Gastroesophageal sphincter (tissue), 4 donors: ENCODE measurements at regions not wholly inside any gene's neighbourhood (a gene's known extent, or its start where the extent isn't known, plus 50 kb on each side); places are given as distances from the start of the nearest gene placed in this dataset.

ENCODE experiments used
- ATAC-seq: fragments of 150-250 bp; one replicate; pipeline ENCODE4 v1.9.1; 2016; ENCODE audit warnings: mild to moderate bottlenecking, moderate library complexity
- H3K27ac ChIP-seq, 4 donors: fragments of 200-600 bp; sonication (generic) in 3 of 4; 1 replicate in 3 of 4; 2 replicates in 1 of 4; pipeline ENCODE4 v1.5.1; 2016 to 2019
- H3K27me3 ChIP-seq: fragments of 200-600 bp; sonication (generic); one replicate; pipeline ENCODE4 v1.5.1; 2019
- H3K36me3 ChIP-seq, 2 donors: fragments of 200-600 bp; sonication (generic); one replicate each; pipeline ENCODE4 v1.5.1; 2019; ENCODE audit warnings: control low read depth in 1 of 2
- H3K4me1 ChIP-seq, 3 donors: fragments of 200-600 bp; sonication (generic); 1 replicate in 2 of 3; 2 replicates in 1 of 3; pipeline ENCODE4 v1.5.1; 2016 to 2019; ENCODE audit warnings: control low read depth in 2 of 3
- H3K4me3 ChIP-seq, 2 donors: fragments of 200-600 bp; sonication (generic); one replicate each; pipeline ENCODE4 v1.5.1; 2019; ENCODE audit warnings: mild to moderate bottlenecking in 1 of 2, moderate library complexity in 1 of 2
- H3K9me3 ChIP-seq, 3 donors: fragments of 200-600 bp; sonication (generic); one replicate each; pipeline ENCODE4 v1.5.1; 2017 to 2019; ENCODE audit warnings: control low read depth in 2 of 3
- CTCF ChIP-seq, 4 experiments: fragments of 200-600 bp in 2 of 4; fragments of 450-650 bp in 2 of 4; sonication (generic) in 1 of 4; IDR thresholded peaks; one replicate each; pipeline ENCODE4 v1.5.1; 2017 to 2019; ENCODE audit warnings: antibody characterized with exemption in 4 of 4, mild to moderate bottlenecking in 2 of 4, moderate library complexity in 2 of 4
- EP300 ChIP-seq: sonication (generic); formaldehyde crosslinking; IDR thresholded peaks from one replicate; pipeline ENCODE4 v1.6.1; 2017; ENCODE audit warnings: antibody characterized with exemption, mild to moderate bottlenecking
- POLR2A ChIP-seq, 2 donors: fragments of 450-650 bp; IDR thresholded peaks; one replicate each; pipeline ENCODE4 v1.6.1; 2017; ENCODE audit warnings: antibody characterized with exemption in 2 of 2, mild to moderate bottlenecking in 2 of 2, moderate library complexity in 1 of 2
- POLR2AphosphoS5 ChIP-seq: sonication (generic); formaldehyde crosslinking; IDR thresholded peaks from one replicate; pipeline ENCODE4 v1.6.1; 2017; ENCODE audit warnings: antibody characterized with exemption
- WGBS, 2 donors: methylation state at CpG; one replicate each; pipeline ENCODE4 v1.1.5; 2018; ENCODE audit warnings: low coverage in 1 of 2; 5-methylcytosine and 5-hydroxymethylcytosine counted together

GRCh38 chr6:133057352-133057751, 183.8 kb upstream of the EYA4 start:
- 100% methylated on average over 1 of the region's 2 CpGs; no CpG with 5 or more reads in 1 of the 2 donors for WGBS, 2 donors
- Histone ChIP-seq H3K4me3 (no peak overlapping the region), H3K9me3 (no peaks in the 10 kb centered on the region), H3K27me3 (no peaks in the 10 kb centered on the region), H3K36me3 (no peaks in the 10 kb centered on the region), H3K4me1 (peaks cover 0 to 11% (median 0%) of the 10 kb centered on the region in 3 donors), H3K27ac (no peak overlapping the region)
- TF ChIP-seq POLR2A (IDR thresholded peaks at IDR 0.05) (no peak), POLR2AphosphoS5 (no peak), CTCF (IDR thresholded peaks at IDR 0.05) (no peak), EP300 (no peak)
- no peak for ATAC-seq

GRCh38 chr6:133062077-133062476, 179.1 kb upstream of the EYA4 start:
- H3K4me3 ChIP-seq = no peak overlapping the region
- H3K36me3 ChIP-seq = no peaks in the 10 kb centered on the region
- no peaks in the 10 kb centered on the region for H3K9me3 ChIP-seq
- H3K27ac ChIP-seq = no peak overlapping the region
- no peaks in the 10 kb centered on the region for H3K27me3 ChIP-seq
- ATAC-seq = peak; percentile 63
- WGBS, 2 donors = 13 to 21% methylated on average over 4 of the region's 4 CpGs
- H3K4me1 ChIP-seq = peaks cover 0 to 11% (median 0%) of the 10 kb centered on the region in 3 donors
- TF ChIP-seq POLR2A (IDR thresholded peaks at IDR 0.05) = no peak
- TF ChIP-seq POLR2AphosphoS5 = peak; percentile 43

- Histone ChIP-seq H3K4me3 (peak overlapping the region in 1 of 2 donors; percentile 19), H3K27me3 (no peaks in the 10 kb centered on the region), H3K4me1 (peaks cover 0 to 11% (median 0%) of the 10 kb centered on the region in 3 donors), H3K27ac (peak overlapping the region in 1 of 4 donors; percentile 62), H3K9me3 (no peaks in the 10 kb centered on the region), H3K36me3 (no peaks in the 10 kb centered on the region)
- TF ChIP-seq EP300 (no peak), CTCF (IDR thresholded peaks at IDR 0.05) (no peak), POLR2A (IDR thresholded peaks at IDR 0.05) (no peak), POLR2AphosphoS5 (no peak)
- no peak for ATAC-seq
- 44 to 51% methylated on average over 4 to 8 of the region's 8 CpGs for WGBS, 2 donors
These were observed 178.4 kb upstream of the EYA4 start for GRCh38 chr6:133062696-133063306.

- 67 to 78% methylated on average over 3 of the region's 3 CpGs for WGBS, 2 donors
- ATAC-seq = no peak
- H3K36me3 ChIP-seq = no peaks in the 10 kb centered on the region
- TF ChIP-seq POLR2AphosphoS5 = no peak
- TF ChIP-seq CTCF (IDR thresholded peaks at IDR 0.05) = no peak
- no peak for TF ChIP-seq POLR2A (IDR thresholded peaks at IDR 0.05)
- no peak for TF ChIP-seq EP300
- H3K27ac ChIP-seq = no peak overlapping the region
- no peaks in the 10 kb centered on the region for H3K27me3 ChIP-seq
- peaks cover 0 to 3% (median 0%) of the 10 kb centered on the region in 3 donors for H3K4me1 ChIP-seq
- no peak overlapping the region for H3K4me3 ChIP-seq
- no peaks in the 10 kb centered on the region for H3K9me3 ChIP-seq
These were observed 173.2 kb upstream of the EYA4 start for GRCh38 chr6:133067960-133068359.

- Histone ChIP-seq H3K4me1 (no peaks in the 10 kb centered on the region), H3K4me3 (no peak overlapping the region), H3K27ac (no peak overlapping the region), H3K27me3 (no peaks in the 10 kb centered on the region), H3K36me3 (no peaks in the 10 kb centered on the region), H3K9me3 (no peaks in the 10 kb centered on the region)
- no peak for ATAC-seq
- 80 to 89% methylated on average over 4 of the region's 4 CpGs for WGBS, 2 donors
- TF ChIP-seq POLR2A (IDR thresholded peaks at IDR 0.05) (no peak), CTCF (IDR thresholded peaks at IDR 0.05) (no peak)
These were observed 170.6 kb upstream of the EYA4 start for GRCh38 chr6:133070410-133071043.
